BLaER1 (cell line): ENCODE measurements at regions not wholly inside any gene's neighbourhood (a gene's known extent, or its start where the extent isn't known, plus 50 kb on each side); places are given as distances from the start of the nearest gene placed in this dataset.
"Not testable (repeated sequence)": the region's sequence is repeated elsewhere in the genome, so short reads cannot be mapped to it uniquely, and the experiment has no call there.

ENCODE experiments used
- H3K27ac ChIP-seq: shearing (Covaris generic); formaldehyde crosslinking; 2 replicates; pipeline ENCODE4 v1.8.1; 2022
- H3K27me3 ChIP-seq: shearing (Covaris generic); formaldehyde crosslinking; 2 replicates; pipeline ENCODE4 v1.8.1; 2022
- H3K36me3 ChIP-seq: shearing (Covaris generic); formaldehyde crosslinking; 2 replicates; pipeline ENCODE4 v1.8.1; 2022
- H3K4me1 ChIP-seq: shearing (Covaris generic); formaldehyde crosslinking; 2 replicates; pipeline ENCODE4 v1.8.1; 2022
- H3K4me2 ChIP-seq: shearing (Covaris generic); formaldehyde crosslinking; 2 replicates; pipeline ENCODE4 v1.8.1; 2022
- H3K4me3 ChIP-seq: shearing (Covaris generic); formaldehyde crosslinking; 2 replicates; pipeline ENCODE4 v1.8.1; 2022
- H3K9ac ChIP-seq: shearing (Covaris generic); formaldehyde crosslinking; 2 replicates; pipeline ENCODE4 v1.8.1; 2022
- H3K9me3 ChIP-seq: shearing (Covaris generic); formaldehyde crosslinking; 2 replicates; pipeline ENCODE4 v1.8.1; 2022
- H4K20me1 ChIP-seq: shearing (Covaris generic); formaldehyde crosslinking; 2 replicates; pipeline ENCODE4 v1.8.1; 2022
- Cebpa-rat ChIP-seq: shearing (Covaris generic); IDR thresholded peaks from 2 replicates; pipeline ENCODE4 v1.8.1; 2022

DNA sequence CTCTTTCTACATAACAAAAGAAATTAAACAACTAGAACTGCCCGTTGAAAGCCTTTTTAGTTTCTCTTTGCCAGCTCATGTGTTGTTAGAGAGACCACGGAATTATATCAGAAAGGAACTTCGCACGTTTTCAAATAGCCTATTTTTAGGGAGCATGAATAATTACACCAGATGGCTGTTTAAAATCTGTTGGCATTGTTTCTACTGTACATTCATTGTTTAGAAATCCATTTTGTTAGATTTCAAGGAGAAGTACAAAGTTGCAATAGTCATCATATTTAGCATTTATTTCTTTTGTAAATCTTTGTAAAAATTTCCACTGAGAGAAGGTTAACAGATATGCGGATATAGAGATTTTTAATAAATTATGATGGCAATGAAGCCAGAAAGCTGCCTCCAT, 403.0 kb upstream of the HS3ST1 start:
- no peak overlapping the region for H3K9ac ChIP-seq
- no peaks in the 10 kb centered on the region for H3K4me1 ChIP-seq
- H3K27me3 ChIP-seq = no peaks in the 10 kb centered on the region
- H3K36me3 ChIP-seq = no peaks in the 10 kb centered on the region
- H3K27ac ChIP-seq = no peak overlapping the region
- H3K4me3 ChIP-seq = no peak overlapping the region
- H3K9me3 ChIP-seq = no peaks in the 10 kb centered on the region
- TF ChIP-seq Cebpa-rat = no peak
- no peaks in the 10 kb centered on the region for H4K20me1 ChIP-seq
- no peak overlapping the region for H3K4me2 ChIP-seq

- no peaks in the 10 kb centered on the region for H3K27me3 ChIP-seq
- H3K4me3 ChIP-seq = no peak overlapping the region
- no peaks in the 10 kb centered on the region for H4K20me1 ChIP-seq
- no peaks in the 10 kb centered on the region for H3K9me3 ChIP-seq
- no peaks in the 10 kb centered on the region for H3K36me3 ChIP-seq
- H3K9ac ChIP-seq = no peak overlapping the region
- H3K27ac ChIP-seq = no peak overlapping the region
- H3K4me1 ChIP-seq = no peaks in the 10 kb centered on the region
- H3K4me2 ChIP-seq = no peak overlapping the region
- no peak for TF ChIP-seq Cebpa-rat
These were observed 395.9 kb upstream of the HS3ST1 start for GRCh38 chr4:11824566-11824965.

GRCh38 chr4:11821772-11822430, 393.2 kb upstream of the HS3ST1 start:
- no peak overlapping the region for H3K27ac ChIP-seq
- H3K9me3 ChIP-seq = no peaks in the 10 kb centered on the region
- no peaks in the 10 kb centered on the region for H3K27me3 ChIP-seq
- no peak overlapping the region for H3K4me3 ChIP-seq
- no peak overlapping the region for H3K4me2 ChIP-seq
- H3K36me3 ChIP-seq = no peaks in the 10 kb centered on the region
- no peak for TF ChIP-seq Cebpa-rat
- H3K4me1 ChIP-seq = no peaks in the 10 kb centered on the region
- H3K9ac ChIP-seq = no peak overlapping the region
- no peaks in the 10 kb centered on the region for H4K20me1 ChIP-seq

DNA sequence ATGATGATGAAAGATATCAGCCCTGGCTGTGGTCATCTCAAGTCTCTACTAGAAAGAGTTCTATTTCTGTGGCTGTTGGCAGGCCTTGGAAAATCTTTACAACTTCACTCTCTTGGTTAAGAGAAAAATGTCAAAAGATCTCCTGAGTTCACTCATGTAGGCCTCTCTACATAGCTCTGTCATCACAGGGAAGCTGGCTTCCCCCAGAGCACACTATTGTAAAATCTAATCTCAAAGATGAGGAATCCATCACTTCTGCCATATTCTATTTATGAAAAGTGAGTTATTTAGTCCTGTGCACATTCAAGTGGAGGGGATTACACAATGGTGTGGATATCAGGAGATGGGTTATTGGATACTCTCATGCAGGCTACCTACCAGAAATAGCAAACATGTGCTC, 388.4 kb upstream of the HS3ST1 start:
- Histone ChIP-seq H3K4me3 (no peak overlapping the region), H3K9ac (no peak overlapping the region), H3K4me2 (no peak overlapping the region), H3K36me3 (no peaks in the 10 kb centered on the region), H3K9me3 (no peaks in the 10 kb centered on the region), H3K27ac (no peak overlapping the region), H4K20me1 (no peaks in the 10 kb centered on the region), H3K27me3 (no peaks in the 10 kb centered on the region), H3K4me1 (no peaks in the 10 kb centered on the region)
- no peak for TF ChIP-seq Cebpa-rat

- Histone ChIP-seq H3K4me1 (no peaks in the 10 kb centered on the region), H3K9ac (no peak overlapping the region), H3K27ac (no peak overlapping the region)
These were observed 386.1 kb upstream of the HS3ST1 start for GRCh38 chr4:11814758-11815157.

DNA sequence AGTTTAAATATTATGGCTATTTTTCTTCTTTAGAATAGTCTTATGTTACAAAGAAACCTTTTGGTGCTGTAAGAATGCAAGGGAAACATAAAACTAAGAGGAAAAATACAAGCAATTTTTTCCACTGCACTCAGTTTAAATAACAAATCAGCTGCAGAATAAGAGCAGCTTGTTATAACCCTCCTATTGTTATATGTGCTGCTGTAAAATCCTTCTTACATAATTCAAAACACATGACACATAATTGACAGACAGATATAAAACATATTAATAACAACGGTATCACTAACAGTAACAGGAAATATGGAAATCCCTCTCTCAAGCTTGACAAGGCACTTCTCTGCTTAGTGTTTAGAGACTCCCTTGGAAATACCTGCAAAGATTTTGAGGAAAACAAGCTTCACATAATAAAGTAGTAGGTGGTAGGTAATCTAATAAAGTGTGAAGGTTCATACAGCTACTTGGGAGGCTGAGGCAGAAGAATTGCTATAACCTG, 385.3 kb upstream of the HS3ST1 start:
- Histone ChIP-seq H3K9me3 (no peaks in the 10 kb centered on the region), H3K9ac (no peak overlapping the region), H3K4me1 (no peaks in the 10 kb centered on the region), H3K27ac (no peak overlapping the region), H3K36me3 (no peaks in the 10 kb centered on the region), H3K4me3 (no peak overlapping the region), H3K27me3 (no peaks in the 10 kb centered on the region), H4K20me1 (no peaks in the 10 kb centered on the region), H3K4me2 (no peak overlapping the region)
- TF ChIP-seq Cebpa-rat = no peak

More at GRCh38 chr4:11814758-11815157, 386.1 kb upstream of the HS3ST1 start:
- Histone ChIP-seq H3K9me3 (no peaks in the 10 kb centered on the region), H3K4me3 (no peak overlapping the region), H4K20me1 (no peaks in the 10 kb centered on the region), H3K27me3 (no peaks in the 10 kb centered on the region), H3K36me3 (no peaks in the 10 kb centered on the region), H3K4me2 (no peak overlapping the region)
- no peak for TF ChIP-seq Cebpa-rat

DNA sequence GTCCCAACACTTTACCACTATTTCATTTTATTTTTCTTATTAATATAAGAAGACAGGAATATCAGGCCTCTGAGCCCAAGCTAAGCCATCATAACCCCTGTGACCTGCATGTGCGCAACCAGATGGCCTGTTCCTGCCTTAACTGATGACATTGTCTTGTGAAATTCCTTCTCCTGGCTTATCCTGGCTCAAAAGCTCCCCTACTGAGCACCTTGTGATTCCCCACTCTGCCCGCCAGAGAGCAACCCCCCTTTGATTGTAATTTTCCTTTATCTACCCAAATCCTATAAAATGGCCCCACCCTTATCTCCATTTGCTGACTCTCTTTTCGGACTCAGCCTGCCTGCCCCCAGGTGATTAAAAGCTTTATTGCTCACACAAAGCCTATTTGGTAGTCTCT, 382.8 kb upstream of the HS3ST1 start:
- not testable (repeated sequence) for H3K27me3 ChIP-seq, H3K4me3 ChIP-seq, H3K27ac ChIP-seq, H3K36me3 ChIP-seq, H3K4me1 ChIP-seq, H3K9me3 ChIP-seq, H3K4me2 ChIP-seq, H4K20me1 ChIP-seq, H3K9ac ChIP-seq

DNA sequence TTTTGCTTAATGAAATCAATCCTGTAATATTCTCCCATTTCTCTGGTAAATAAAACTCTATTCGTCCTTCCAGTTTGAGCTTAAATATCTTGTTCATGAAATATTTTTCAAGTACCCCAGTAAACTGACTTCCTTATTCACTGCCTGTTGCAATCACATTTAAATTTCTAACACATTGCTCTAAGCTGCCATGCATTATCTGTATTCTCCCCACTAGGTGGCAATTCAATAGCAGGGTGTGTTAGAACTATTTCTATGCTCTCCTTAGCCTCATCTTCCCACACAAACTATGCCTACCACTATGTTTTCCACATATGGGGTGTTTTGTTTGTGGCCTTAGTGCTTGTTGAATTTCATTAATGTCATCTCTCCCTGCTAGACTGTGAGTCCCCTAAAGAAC, 377.1 kb upstream of the HS3ST1 start:
- Histone ChIP-seq H3K9ac (no peak overlapping the region), H3K27ac (no peak overlapping the region), H3K27me3 (no peaks in the 10 kb centered on the region), H3K9me3 (no peaks in the 10 kb centered on the region), H3K4me2 (no peak overlapping the region), H3K4me1 (no peaks in the 10 kb centered on the region), H3K4me3 (no peak overlapping the region), H4K20me1 (no peaks in the 10 kb centered on the region), H3K36me3 (no peaks in the 10 kb centered on the region)
- no peak for TF ChIP-seq Cebpa-rat

DNA sequence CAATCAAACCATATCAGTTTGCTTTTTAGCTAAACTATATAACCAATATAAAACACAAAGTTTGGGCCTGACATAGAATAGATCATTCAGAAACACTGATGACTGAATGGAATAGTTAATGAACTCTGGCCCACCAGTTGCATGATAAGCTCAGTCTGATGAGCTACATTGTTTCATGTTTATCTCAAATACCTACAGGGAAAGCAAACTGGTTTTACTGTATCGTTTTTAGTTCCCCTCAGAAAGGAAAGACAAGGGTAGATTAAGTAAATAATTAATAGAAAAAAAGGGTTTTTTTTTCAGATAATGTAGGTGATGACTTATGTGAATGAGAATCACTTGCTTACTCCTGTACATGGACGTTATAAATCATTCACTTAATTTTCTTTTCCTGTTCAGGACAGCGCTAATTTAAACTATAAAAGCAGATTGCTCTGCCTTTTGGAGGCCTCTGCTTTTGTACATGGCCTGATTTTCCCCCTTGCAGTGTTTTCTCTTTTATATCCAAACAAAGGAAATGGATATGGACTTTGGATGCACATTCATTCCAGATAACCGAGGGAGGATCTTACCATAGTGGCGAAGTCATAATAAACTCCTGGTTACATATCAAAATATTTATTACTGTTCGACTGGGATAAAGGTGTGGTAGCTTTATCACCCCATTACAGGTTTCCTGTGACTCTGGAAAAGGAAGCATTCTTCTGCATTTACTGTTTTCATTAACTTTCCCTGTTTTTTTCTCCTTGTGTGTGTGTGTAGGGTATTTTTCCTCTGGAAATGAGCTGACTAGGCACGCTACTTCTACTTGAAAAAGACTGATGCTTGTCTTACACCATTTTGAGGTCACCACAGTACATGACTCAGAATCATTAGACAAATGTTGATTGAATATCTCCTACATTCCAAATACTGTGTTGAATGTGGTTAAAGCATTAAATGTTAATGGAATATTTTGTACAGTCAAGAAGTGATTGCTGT, 373.1 kb upstream of the HS3ST1 start:
- no peaks in the 10 kb centered on the region for H3K9me3 ChIP-seq
- H4K20me1 ChIP-seq = no peaks in the 10 kb centered on the region
- H3K4me1 ChIP-seq = no peaks in the 10 kb centered on the region
- H3K36me3 ChIP-seq = no peaks in the 10 kb centered on the region
- H3K27ac ChIP-seq = no peak overlapping the region
- H3K4me3 ChIP-seq = no peak overlapping the region
- TF ChIP-seq Cebpa-rat = no peak
- no peak overlapping the region for H3K9ac ChIP-seq
- H3K4me2 ChIP-seq = no peak overlapping the region
- no peaks in the 10 kb centered on the region for H3K27me3 ChIP-seq

DNA sequence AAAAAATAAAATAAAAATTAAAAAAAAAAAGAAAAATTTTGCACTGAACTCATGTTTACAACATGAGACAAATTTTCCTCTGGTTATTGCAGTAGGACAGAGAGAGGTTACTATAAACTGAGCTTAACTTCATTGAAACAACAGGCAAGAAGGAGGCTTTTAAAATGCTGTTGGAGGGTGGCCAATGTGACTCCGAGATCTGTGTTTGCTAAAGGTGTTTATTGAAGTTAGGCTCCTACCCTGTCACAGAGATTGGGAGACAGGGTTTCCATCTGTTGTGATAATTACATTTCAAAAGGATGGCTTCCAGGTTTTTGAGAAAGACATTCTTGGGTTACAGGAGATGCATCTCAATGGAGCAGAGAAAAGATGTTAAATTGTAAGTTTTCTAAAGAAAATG, 370.5 kb upstream of the HS3ST1 start:
- Histone ChIP-seq H3K36me3 (no peaks in the 10 kb centered on the region), H3K27ac (no peak overlapping the region), H3K4me3 (no peak overlapping the region), H4K20me1 (no peaks in the 10 kb centered on the region), H3K27me3 (no peaks in the 10 kb centered on the region), H3K4me1 (no peaks in the 10 kb centered on the region), H3K9ac (no peak overlapping the region), H3K4me2 (no peak overlapping the region), H3K9me3 (no peaks in the 10 kb centered on the region)
- TF ChIP-seq Cebpa-rat = no peak
